Central memory CD4-positive, alpha-beta T cell (primary cell): ENCODE measurements at regions not wholly inside any gene's neighbourhood (a gene's known extent, or its start where the extent isn't known, plus 50 kb on each side); places are given as distances from the start of the nearest gene placed in this dataset.

ENCODE experiments used
- DNase-seq: peaks from one replicate; pipeline ENCODE4 v3.0.0; 2022

DNA sequence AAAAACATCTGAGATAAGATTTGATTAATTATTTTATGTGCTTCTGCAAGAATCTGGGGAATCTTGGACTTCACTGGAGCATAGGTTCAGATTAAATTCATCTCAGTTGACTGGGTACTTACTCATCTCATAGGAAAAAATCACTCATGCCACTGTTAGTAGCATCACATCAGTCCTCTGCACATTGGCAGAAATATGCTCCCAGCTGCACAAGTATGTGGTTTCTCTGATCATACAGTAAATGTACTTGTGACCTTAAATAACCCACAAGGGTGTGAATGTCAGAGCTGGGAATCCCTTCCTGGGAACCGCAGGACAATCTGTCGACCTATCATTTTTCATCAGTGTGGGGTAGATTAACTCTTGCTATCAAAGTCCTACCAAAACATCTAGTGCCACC lies 203.7 kb upstream of the SLC24A2 start:
- DNase-seq: no peak

DNA sequence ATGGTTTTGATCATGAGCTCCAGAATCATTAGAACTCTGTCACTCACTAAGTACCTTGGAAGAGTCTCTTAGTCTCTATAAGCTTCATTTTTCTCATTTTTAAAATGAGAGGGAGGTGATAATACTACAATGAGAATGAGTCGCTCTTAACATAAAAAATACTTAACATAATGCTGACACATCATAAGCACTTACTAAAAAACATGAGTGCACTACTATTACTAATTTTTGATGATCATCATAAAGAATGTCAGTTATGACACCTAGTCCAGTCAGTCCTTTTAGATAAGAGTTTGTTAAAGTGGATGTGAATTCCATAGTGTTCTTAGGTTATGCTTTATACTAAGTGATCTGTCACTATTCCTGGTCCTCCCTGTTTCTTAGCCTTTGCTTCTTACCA lies 200.4 kb upstream of the SLC24A2 start:
- DNase-seq: no peak

DNA sequence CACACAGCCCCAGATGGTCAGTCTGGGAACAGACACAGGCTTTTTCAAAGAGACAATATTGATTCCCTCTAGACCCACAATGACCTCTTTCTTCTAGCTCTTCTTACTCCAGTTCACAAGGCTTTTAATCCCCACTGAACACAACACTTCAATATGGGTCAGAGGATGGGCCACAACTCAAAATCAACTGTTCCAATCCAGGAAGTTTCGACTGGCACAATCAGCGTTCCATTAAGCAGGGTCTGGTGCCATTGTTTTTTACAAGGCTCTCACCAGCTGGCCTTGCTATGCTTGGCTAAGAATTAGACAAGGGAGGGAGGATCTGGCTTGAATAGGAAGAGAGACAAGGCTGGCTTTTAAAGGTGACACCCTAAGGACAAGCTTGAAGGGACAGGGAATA lies 199.4 kb upstream of the SLC24A2 start:
- DNase-seq: no peak

- DNase-seq: no peak
Measured at GRCh38 chr9:19985081-19985480, 196.2 kb upstream of the SLC24A2 start.

GRCh38 chr9:19976226-19976625 lies 187.4 kb upstream of the SLC24A2 start:
- DNase-seq: peak; percentile 12

DNA sequence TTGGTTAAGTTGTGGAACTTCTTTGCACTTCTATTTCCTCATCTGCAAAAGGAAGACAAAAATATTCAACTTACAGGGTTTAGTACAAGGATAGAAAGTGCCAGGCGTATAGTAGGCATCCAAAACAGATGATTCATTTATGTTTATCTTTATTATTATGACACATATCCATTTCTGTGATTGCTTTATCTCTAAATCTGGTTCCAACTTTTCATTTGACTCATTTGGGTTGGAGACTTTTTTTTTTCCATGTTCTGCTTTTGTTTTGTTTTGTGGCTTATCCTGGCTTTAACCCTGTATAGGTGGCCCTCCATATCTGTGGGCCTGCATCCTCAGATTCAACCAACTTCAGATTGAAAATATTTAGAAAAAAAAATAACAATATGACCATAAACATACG lies 186.7 kb upstream of the SLC24A2 start:
- DNase-seq: no peak

- DNase-seq: no peak
Measured at GRCh38 chr9:19969721-19970120, 180.9 kb upstream of the SLC24A2 start.

GRCh38 chr9:19967888-19968459 lies 179.1 kb upstream of the SLC24A2 start:
- no peak for DNase-seq

- DNase-seq: no peak
Measured at GRCh38 chr9:19967216-19967887, 178.5 kb upstream of the SLC24A2 start.

- no peak for DNase-seq
Measured at GRCh38 chr9:19965336-19965735, 176.5 kb upstream of the SLC24A2 start.

GRCh38 chr9:19947996-19948395 lies 159.2 kb upstream of the SLC24A2 start:
- DNase-seq: no peak

GRCh38 chr9:19946441-19947109 lies 157.7 kb upstream of the SLC24A2 start:
- no peak for DNase-seq

GRCh38 chr9:19941874-19942273 lies 153.0 kb upstream of the SLC24A2 start:
- no peak for DNase-seq

DNA sequence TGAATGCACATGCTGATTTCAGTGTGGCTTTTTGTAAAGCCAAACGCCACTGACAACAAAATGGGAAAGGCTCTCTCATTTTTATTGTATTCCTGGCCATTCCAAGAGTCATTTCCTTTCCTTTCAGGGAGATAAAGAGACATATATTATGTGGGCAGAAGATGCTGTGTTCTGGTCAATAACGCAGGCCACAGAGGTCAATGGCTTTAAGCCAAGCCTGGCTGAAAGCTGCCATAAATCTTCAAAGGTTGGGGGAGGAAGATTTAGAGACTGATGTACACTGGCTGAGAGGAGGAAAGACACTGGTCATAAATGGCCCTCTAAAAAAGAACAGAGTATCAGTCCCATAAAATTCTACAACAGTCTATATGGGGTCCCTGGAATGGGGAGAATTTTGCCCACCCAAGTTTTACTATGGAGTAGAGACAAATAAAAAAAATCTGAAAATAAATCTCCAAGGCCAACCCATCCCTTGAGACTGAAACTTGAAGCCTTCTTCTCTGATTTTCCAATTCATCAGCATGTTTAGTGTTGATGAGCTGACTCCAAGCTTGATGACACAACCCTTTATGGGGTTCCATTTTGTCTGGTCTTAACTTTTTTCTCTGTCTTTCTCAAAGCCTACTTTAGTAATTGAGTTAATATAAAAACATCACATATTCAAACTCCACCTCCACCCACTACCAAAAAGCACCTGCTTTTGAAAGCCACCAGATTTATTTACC lies 152.1 kb upstream of the SLC24A2 start:
- no peak for DNase-seq

DNA sequence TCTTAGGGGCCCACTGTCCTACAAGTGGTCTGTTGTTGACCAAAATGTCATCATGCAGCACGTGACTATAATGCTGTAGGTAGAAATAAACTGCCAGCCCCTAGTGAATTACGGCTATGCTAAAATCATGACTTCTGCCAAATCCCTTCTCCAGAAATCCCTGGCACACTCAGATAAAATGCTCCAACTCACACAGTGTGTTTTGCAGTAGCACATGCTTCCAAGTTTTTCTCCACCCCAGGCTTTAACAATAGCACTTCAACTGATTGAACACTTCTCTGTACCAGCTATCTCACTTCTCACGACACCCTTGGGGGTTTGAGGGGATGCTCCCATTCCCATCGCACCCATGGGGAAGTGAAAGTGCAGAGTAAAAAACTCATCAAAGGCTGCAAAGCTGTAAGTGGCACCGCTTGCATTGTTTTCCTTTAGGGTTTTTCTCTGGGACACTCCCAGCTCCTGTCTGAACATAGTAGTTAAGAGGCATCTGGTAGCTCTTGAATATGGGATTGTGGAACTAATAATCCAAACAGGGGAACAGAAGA lies 151.0 kb upstream of the SLC24A2 start:
- DNase-seq: no peak

DNA sequence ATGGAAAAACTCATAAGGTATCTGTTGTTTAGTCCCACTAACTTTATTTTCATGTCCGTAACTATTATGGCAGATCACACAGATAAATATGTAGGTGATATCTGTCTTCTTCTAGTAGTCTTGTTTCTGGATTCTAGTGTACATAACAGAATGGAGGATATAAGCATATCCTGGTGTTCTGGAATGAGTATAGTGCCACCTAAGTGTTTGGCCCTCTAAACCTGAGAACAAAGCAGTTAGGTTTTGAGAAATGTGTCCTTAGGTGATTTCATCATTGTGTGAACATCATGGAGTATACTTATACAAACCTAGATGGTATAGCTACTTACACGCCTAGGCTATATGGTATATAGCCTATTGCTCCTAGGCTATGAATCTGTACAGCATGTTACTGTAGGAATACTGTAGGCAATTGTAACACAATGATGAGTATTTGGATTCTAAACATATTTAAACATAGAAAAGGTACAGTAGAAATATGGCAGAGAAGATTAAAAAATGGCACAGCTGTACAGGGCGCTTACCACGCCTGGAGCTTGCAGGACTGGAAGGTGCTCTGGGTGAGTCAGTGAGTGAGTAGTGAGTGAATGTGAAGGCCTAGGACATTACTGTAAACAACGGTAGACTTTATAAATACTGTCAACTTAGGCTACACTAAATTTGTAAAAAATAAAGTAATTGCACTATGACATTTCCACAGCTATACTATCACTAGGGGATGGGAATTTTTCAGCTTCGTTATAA lies 150.3 kb upstream of the SLC24A2 start:
- DNase-seq: no peak

DNA sequence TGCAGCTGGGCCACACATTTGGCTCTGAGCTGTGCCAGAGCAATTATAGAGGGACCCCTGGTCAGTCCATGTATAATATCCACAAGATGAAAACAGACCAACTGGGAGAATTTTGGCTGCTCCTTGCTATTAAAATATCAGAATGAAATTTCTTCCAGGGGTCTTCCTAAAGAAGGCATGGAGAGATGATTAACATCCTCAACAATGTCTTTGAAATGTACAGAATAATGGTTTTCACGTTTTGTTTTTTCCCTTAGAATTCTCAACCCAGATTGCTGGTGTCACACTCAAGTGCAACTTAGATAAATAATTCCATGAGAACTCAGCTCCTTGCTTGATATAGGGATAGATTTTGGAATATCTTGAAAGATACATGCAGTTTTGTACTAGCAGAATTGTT lies 148.3 kb upstream of the SLC24A2 start:
- no peak for DNase-seq

DNA sequence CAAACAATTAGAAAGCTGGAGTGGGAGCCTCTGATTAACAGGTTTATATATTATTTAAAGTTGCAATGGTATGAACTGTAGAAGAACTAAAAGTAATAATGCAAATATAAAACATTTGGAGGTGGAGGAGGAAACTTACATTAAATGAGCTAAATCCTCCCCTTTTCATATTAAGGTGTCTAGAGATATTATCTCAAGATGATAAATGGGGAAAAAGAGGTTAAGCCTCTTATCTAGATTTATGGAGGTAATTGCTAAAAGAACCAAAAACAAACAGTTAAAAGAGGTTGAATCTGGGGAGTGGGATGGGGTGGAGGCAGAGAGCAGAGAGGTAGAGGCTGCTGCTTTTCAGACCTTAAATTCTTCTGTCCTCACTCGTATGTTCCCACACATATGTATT lies 147.8 kb upstream of the SLC24A2 start:
- DNase-seq: no peak

DNA sequence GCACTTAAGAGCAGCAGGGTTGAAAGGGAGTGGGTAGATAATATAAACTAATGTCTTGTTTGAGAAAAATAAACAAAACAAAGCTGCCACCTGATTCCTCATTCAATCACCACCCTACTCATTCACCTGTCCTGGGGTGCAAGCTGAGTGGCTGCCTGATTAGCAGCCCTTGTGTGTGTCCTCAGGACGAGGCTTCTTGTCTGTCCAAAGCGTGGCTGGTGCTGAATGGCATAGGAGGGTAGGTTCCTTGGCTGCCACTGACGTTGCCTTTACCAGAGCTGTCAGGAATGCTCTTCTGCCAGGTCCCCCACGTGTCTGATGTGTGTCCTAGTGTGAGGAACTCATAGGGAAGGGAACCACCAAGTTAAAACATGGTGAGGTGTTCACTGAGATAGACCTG lies 146.6 kb upstream of the SLC24A2 start:
- no peak for DNase-seq

DNA sequence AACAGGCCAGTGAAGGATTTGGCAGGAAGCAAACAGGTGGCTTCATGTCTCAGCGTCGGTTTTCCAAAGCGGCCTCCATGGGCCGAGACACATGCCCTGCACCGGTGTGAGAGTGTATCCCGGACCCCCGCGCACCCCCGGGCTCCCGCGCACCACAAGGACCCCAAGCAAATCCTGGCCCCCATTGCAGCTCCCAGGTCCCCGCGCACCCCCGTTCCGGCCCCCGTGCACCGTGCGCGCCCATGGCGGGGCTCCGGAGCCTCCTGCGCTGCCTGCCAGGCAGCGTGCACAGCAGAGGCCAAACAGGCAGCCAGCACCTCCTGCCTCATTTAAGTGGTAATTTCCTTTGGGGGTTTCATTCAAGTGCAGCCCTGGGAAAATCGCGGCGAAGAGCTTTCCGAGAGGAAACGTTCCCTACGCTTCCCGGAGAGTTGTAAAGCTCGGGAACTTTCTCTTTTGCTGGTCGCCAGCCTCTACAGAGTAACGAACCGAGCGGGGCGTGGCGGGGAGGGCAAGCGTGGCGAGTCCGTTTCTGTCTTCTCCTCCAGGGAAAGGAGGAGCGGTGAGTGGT lies 145.5 kb upstream of the SLC24A2 start:
- DNase-seq: no peak

GRCh38 chr9:19931098-19931890 lies 142.5 kb upstream of the SLC24A2 start:
- DNase-seq: no peak

- no peak for DNase-seq
Measured at GRCh38 chr9:19927560-19927959, 138.7 kb upstream of the SLC24A2 start.
